ENCODE measurements at regions not wholly inside any gene's neighbourhood (a gene's known extent, or its start where the extent isn't known, plus 50 kb on each side); places are given as distances from the start of the nearest gene placed in this dataset.

GRCh38 chr18:76634564-76634963 lies 139.5 kb upstream of the ZNF516 start:
- ATAC-seq (no peak), DNase-seq (no peak)
- H3K4me3 ChIP-seq, result no peak overlapping the region
- TF ChIP-seq CTCF (IDR thresholded peaks at IDR 0.05), result no peak
- no peak overlapping the region for H3K27ac ChIP-seq
- no peaks in the 10 kb centered on the region for H3K4me1 ChIP-seq
- no peaks in the 10 kb centered on the region for H3K9me3 ChIP-seq
- intact Hi-C loops (cut with DNase I), result no loop called here
- no peaks in the 10 kb centered on the region for H3K27me3 ChIP-seq (ENCODE audit: low read depth)
- no peaks in the 10 kb centered on the region for H3K36me3 ChIP-seq

DNA sequence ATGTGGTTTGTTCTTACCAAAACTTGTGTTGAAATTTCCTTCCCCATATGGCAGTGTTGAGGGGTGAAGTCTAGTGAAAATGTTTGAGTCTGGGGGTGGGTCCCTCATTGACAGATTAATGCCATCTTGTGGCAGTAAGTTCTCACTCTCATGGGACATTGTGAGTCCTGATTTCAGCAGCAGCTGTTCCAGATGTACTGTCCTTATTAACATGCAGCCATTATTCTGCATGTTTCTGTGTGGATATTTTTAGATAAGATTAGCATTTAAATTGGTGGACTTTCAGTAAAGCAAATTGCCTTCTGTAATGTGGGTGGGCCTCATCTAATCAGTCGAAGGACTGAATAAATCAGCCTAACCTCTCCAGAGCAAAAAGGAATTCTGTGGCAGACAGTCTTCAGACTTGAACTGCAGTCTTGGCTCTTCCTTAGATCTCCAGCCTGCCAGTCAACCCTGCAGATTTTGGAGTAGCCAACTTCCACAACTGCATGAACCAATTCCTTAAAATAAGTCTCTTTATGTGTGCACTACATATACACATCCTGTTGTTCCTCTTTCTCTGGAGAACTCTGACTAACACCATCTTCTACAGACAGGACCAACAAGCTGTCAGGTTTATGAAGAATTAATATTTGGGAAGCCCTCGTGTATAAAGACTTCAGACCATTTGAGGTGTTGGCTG lies 138.7 kb upstream of the ZNF516 start:
- no peak for TF ChIP-seq CTCF (IDR thresholded peaks at IDR 0.05)
- Histone ChIP-seq H3K4me1 (no peaks in the 10 kb centered on the region), H3K27ac (no peak overlapping the region), H3K4me3 (no peak overlapping the region), H3K36me3 (no peaks in the 10 kb centered on the region), H3K27me3 (ENCODE audit: low read depth) (no peaks in the 10 kb centered on the region), H3K9me3 (no peaks in the 10 kb centered on the region)
- intact Hi-C loops (cut with DNase I), result no loop called here
- ATAC-seq (no peak), DNase-seq (no peak)

- no peak overlapping the region for H3K27ac ChIP-seq
- no peaks in the 10 kb centered on the region for H3K36me3 ChIP-seq
- H3K4me3 ChIP-seq, result no peak overlapping the region
- no peak for DNase-seq
- intact Hi-C loops (cut with DNase I), result no loop called here
- H3K4me1 ChIP-seq, result no peaks in the 10 kb centered on the region
- TF ChIP-seq CTCF (IDR thresholded peaks at IDR 0.05), result no peak
- no peaks in the 10 kb centered on the region for H3K9me3 ChIP-seq
- no peak for ATAC-seq
- no peaks in the 10 kb centered on the region for H3K27me3 ChIP-seq (ENCODE audit: low read depth)
Observed at GRCh38 chr18:76627444-76627843, 132.4 kb upstream of the ZNF516 start.

- intact Hi-C loops (cut with DNase I), result no loop called here
- TF ChIP-seq CTCF (IDR thresholded peaks at IDR 0.05), result no peak
Observed at GRCh38 chr18:76626991-76627390, 131.9 kb upstream of the ZNF516 start.

DNA sequence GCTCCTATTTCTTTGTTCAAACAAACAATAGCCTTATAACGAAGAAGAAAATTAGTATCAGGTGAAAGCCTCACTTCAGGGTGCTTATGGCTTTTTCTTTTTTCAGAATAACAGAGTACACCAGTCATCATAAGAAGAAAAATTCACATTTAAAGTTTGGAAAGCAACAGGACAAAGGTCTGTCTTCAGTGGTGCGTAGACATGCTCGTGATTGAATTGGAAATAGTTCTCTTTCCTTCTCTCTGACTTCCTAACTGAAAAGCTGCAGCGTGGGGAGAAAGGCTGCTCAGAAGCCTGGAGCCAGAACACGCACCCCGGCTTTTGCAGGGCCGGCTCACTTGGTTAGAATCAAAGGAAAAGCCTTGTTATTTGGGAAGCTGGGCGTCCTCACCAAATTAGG lies 127.6 kb upstream of the ZNF516 start:
- no peak overlapping the region for H3K4me3 ChIP-seq
- H3K36me3 ChIP-seq, result no peaks in the 10 kb centered on the region
- no peak overlapping the region for H3K27ac ChIP-seq
- ATAC-seq, result no peak
- H3K4me1 ChIP-seq, result peaks cover 34% of the 10 kb centered on the region
- no peak for DNase-seq
- TF ChIP-seq CTCF (IDR thresholded peaks at IDR 0.05), result no peak
- no peaks in the 10 kb centered on the region for H3K27me3 ChIP-seq (ENCODE audit: low read depth)
- intact Hi-C loops (cut with DNase I), result no loop called here
- no peaks in the 10 kb centered on the region for H3K9me3 ChIP-seq

More at GRCh38 chr18:76626991-76627390, 131.9 kb upstream of the ZNF516 start:
- ATAC-seq (no peak), DNase-seq (no peak)
- H3K4me1 ChIP-seq, result peaks cover 2% of the 10 kb centered on the region
- no peak overlapping the region for H3K4me3 ChIP-seq
- no peaks in the 10 kb centered on the region for H3K27me3 ChIP-seq (ENCODE audit: low read depth)
- H3K36me3 ChIP-seq, result no peaks in the 10 kb centered on the region
- H3K27ac ChIP-seq, result no peak overlapping the region
- no peaks in the 10 kb centered on the region for H3K9me3 ChIP-seq
